GM21786 (cell line): ENCODE measurements at regions not wholly inside any gene's neighbourhood (a gene's known extent, or its start where the extent isn't known, plus 50 kb on each side); places are given as distances from the start of the nearest gene placed in this dataset.

Experiments
- ATAC-seq: cut with Tn5 transposase; IDR thresholded peaks from one replicate; pipeline ENCODE4 v1.9.1; 2021; ENCODE audit not compliant: unreplicated experiment

GRCh38 chr11:122353561-122353960 is 237.5 kb upstream of the BLID start:
- ATAC-seq, result no peak

- ATAC-seq, result no peak
Measured at GRCh38 chr11:122348659-122349409, 232.8 kb upstream of the BLID start.

GRCh38 chr11:122346006-122346405 is 230.0 kb upstream of the BLID start:
- no peak for ATAC-seq

- no peak for ATAC-seq
Measured at GRCh38 chr11:122345586-122345985, 229.6 kb upstream of the BLID start.

GRCh38 chr11:122344215-122344614 is 228.2 kb upstream of the BLID start:
- no peak for ATAC-seq

GRCh38 chr11:122343210-122343609 is 227.2 kb upstream of the BLID start:
- ATAC-seq, result no peak

- no peak for ATAC-seq
Measured at GRCh38 chr11:122342089-122342744, 226.2 kb upstream of the BLID start.

- no peak for ATAC-seq
Measured at GRCh38 chr11:122341477-122341876, 225.5 kb upstream of the BLID start.

GRCh38 chr11:122340607-122341290 is 224.7 kb upstream of the BLID start:
- no peak for ATAC-seq

- ATAC-seq, result no peak
Measured at GRCh38 chr11:122339436-122340060, 223.5 kb upstream of the BLID start.

- no peak for ATAC-seq
Measured at GRCh38 chr11:122337704-122338103, 221.7 kb upstream of the BLID start.

GRCh38 chr11:122337241-122337640 is 221.2 kb upstream of the BLID start:
- ATAC-seq, result no peak

- no peak for ATAC-seq
Measured at GRCh38 chr11:122336706-122337105, 220.7 kb upstream of the BLID start.

GRCh38 chr11:122334546-122335339 is 218.7 kb upstream of the BLID start:
- ATAC-seq, result no peak

- ATAC-seq, result no peak
Measured at GRCh38 chr11:122333467-122333866, 217.5 kb upstream of the BLID start.

GRCh38 chr11:122331079-122331478 is 215.1 kb upstream of the BLID start:
- ATAC-seq, result no peak

GRCh38 chr11:122330279-122330965 is 214.4 kb upstream of the BLID start:
- ATAC-seq, result no peak

GRCh38 chr11:122327528-122327927 is 211.5 kb upstream of the BLID start:
- no peak for ATAC-seq

GRCh38 chr11:122323754-122324421 is 207.9 kb upstream of the BLID start:
- no peak for ATAC-seq

- no peak for ATAC-seq
Measured at GRCh38 chr11:122322329-122322728, 206.3 kb upstream of the BLID start.
